GM19395 (cell line): ENCODE measurements at regions not wholly inside any gene's neighbourhood (a gene's known extent, or its start where the extent isn't known, plus 50 kb on each side); places are given as distances from the start of the nearest gene placed in this dataset.
"Not testable (repeated sequence)": the region's sequence is repeated elsewhere in the genome, so short reads cannot be mapped to it uniquely, and the experiment has no call there.

Experiments
- ATAC-seq: cut with Tn5 transposase; IDR thresholded peaks from one replicate; pipeline ENCODE4 v1.9.1; 2021; ENCODE audit warnings: mild to moderate bottlenecking, moderate library complexity; ENCODE audit not compliant: unreplicated experiment

- ATAC-seq = not testable (repeated sequence)
Measured at GRCh38 chr2:87424763-87425154, 323.1 kb upstream of the PLGLB2 start.

GRCh38 chr2:87425191-87425590 is 322.7 kb upstream of the PLGLB2 start:
- not testable (repeated sequence) for ATAC-seq

GRCh38 chr2:87425717-87426116 is 322.2 kb upstream of the PLGLB2 start:
- ATAC-seq = not testable (repeated sequence)

GRCh38 chr2:87428452-87429130 is 319.3 kb upstream of the PLGLB2 start:
- ATAC-seq = not testable (repeated sequence)

- not testable (repeated sequence) for ATAC-seq
Measured at GRCh38 chr2:87429206-87429930, 318.5 kb upstream of the PLGLB2 start.

- not testable (repeated sequence) for ATAC-seq
Measured at GRCh38 chr2:87429931-87430275, 318.0 kb upstream of the PLGLB2 start.

GRCh38 chr2:87431051-87431450 is 316.8 kb upstream of the PLGLB2 start:
- ATAC-seq = not testable (repeated sequence)

- not testable (repeated sequence) for ATAC-seq
Measured at GRCh38 chr2:87432711-87433453, 315.0 kb upstream of the PLGLB2 start.

- not testable (repeated sequence) for ATAC-seq
Measured at GRCh38 chr2:87436007-87436406, 311.9 kb upstream of the PLGLB2 start.

GRCh38 chr2:87437701-87438260 is 310.1 kb upstream of the PLGLB2 start:
- ATAC-seq = not testable (repeated sequence)

- not testable (repeated sequence) for ATAC-seq
Measured at GRCh38 chr2:87438780-87439454, 309.0 kb upstream of the PLGLB2 start.

- not testable (repeated sequence) for ATAC-seq
Measured at GRCh38 chr2:87439617-87440204, 308.2 kb upstream of the PLGLB2 start.

- ATAC-seq = not testable (repeated sequence)
Measured at GRCh38 chr2:87440650-87441049, 307.2 kb upstream of the PLGLB2 start.

- ATAC-seq = not testable (repeated sequence)
Measured at GRCh38 chr2:87441375-87441774, 306.5 kb upstream of the PLGLB2 start.

- peak; percentile 99 for ATAC-seq
Measured at GRCh38 chr2:87442983-87443577, 304.8 kb upstream of the PLGLB2 start.

GRCh38 chr2:87444951-87445350 is 302.9 kb upstream of the PLGLB2 start:
- not testable (repeated sequence) for ATAC-seq

- not testable (repeated sequence) for ATAC-seq
Measured at GRCh38 chr2:87445613-87446312, 302.1 kb upstream of the PLGLB2 start.

- not testable (repeated sequence) for ATAC-seq
Measured at GRCh38 chr2:87446313-87446696, 301.6 kb upstream of the PLGLB2 start.

GRCh38 chr2:87449462-87449980 is 298.4 kb upstream of the PLGLB2 start:
- not testable (repeated sequence) for ATAC-seq
